Islet precursor cell (in vitro differentiated cells): ENCODE measurements at regions not wholly inside any gene's neighbourhood (a gene's known extent, or its start where the extent isn't known, plus 50 kb on each side); places are given as distances from the start of the nearest gene placed in this dataset.

Source experiments
- DNase-seq: peaks from one replicate; pipeline ENCODE4 v3.0.0-alpha.2; 2018

GRCh38 chr11:93248602-93249001, 50.8 kb upstream of the SLC36A4 start:
- no peak for DNase-seq

GRCh38 chr11:93249459-93250220, 51.8 kb upstream of the SLC36A4 start:
- DNase-seq: no peak

- no peak for DNase-seq
Observed at GRCh38 chr11:93250326-93250725, 52.5 kb upstream of the SLC36A4 start.

- DNase-seq: no peak
Observed at GRCh38 chr11:93251922-93252321, 54.1 kb upstream of the SLC36A4 start.

GRCh38 chr11:93253111-93253510, 55.3 kb upstream of the SLC36A4 start:
- no peak for DNase-seq

- no peak for DNase-seq
Observed at GRCh38 chr11:93256623-93257022, 58.8 kb upstream of the SLC36A4 start.

- peak; percentile 86 for DNase-seq
Observed at GRCh38 chr11:93267383-93267782, 63.2 kb upstream of the DEUP1 start.

- no peak for DNase-seq
Observed at GRCh38 chr11:93268287-93269040, 62.1 kb upstream of the DEUP1 start.

- no peak for DNase-seq
Observed at GRCh38 chr11:93271596-93271995, 58.9 kb upstream of the DEUP1 start.

- DNase-seq: no peak
Observed at GRCh38 chr11:93274851-93275250, 55.7 kb upstream of the DEUP1 start.

- DNase-seq: no peak
Observed at GRCh38 chr11:93278976-93279375, 51.6 kb upstream of the DEUP1 start.

- no peak for DNase-seq
Observed at GRCh38 chr11:93279851-93280347, 50.6 kb upstream of the DEUP1 start.
